ENCODE measurements at regions not wholly inside any gene's neighbourhood (a gene's known extent, or its start where the extent isn't known, plus 50 kb on each side); places are given as distances from the start of the nearest gene placed in this dataset.

GRCh38 chr4:173698557-173699262 lies 168.7 kb upstream of the HAND2 start:
- TF ChIP-seq EZH2 (IDR thresholded peaks at IDR 0.05) (no peak), CTCF (IDR thresholded peaks at IDR 0.05 in 2 of 3, conservative IDR thresholded peaks at IDR 0.05 in 1 of 3; ENCODE audit: borderline replicate concordance in 1 of 3, insufficient read depth in 1 of 3, low read depth in 2 of 3, low read length in 2 of 3) (no peak), SIN3A (IDR thresholded peaks at IDR 0.05; ENCODE audit: low read depth) (no peak), POLR2A (IDR thresholded peaks at IDR 0.05; ENCODE audit: borderline replicate concordance, extremely low read depth, insufficient read depth, insufficient read length) (no peak), MAX (IDR thresholded peaks at IDR 0.05) (no peak), ZNF274 (IDR thresholded peaks at IDR 0.05; ENCODE audit: low read depth, low read length) (no peak), TCF7L2 (IDR thresholded peaks at IDR 0.05; ENCODE audit: borderline replicate concordance, extremely low read depth, insufficient read depth, insufficient read length) (no peak), CEBPB (IDR thresholded peaks at IDR 0.05; ENCODE audit: low read depth) (no peak)
